ENCODE measurements at regions not wholly inside any gene's neighbourhood (a gene's known extent, or its start where the extent isn't known, plus 50 kb on each side); places are given as distances from the start of the nearest gene placed in this dataset.

- Histone ChIP-seq H4K20me1 (ENCODE audit: control insufficient read depth, insufficient read depth) (no peaks in the 10 kb centered on the region), H3K9ac (ENCODE audit: control insufficient read depth, insufficient read depth, low read length) (no peak overlapping the region), H3K4me1 (ENCODE audit: control insufficient read depth, insufficient read depth, low read length) (no peaks in the 10 kb centered on the region), H3K27ac (ENCODE audit: control insufficient read depth, insufficient read depth) (no peak overlapping the region), H3K36me3 (ENCODE audit: control insufficient read depth in 2 of 2, insufficient read depth in 2 of 2, low read length in 1 of 2) (no peaks in the 10 kb centered on the region), H3K27me3 (replicated peaks in 1 of 2; ENCODE audit: control insufficient read depth in 2 of 2, insufficient read depth in 2 of 2, low read length in 1 of 2) (no peaks in the 10 kb centered on the region), H3K4me3 (no peak overlapping the region), H3K79me2 (ENCODE audit: control insufficient read depth, insufficient read depth, low read length) (no peaks in the 10 kb centered on the region), H2AFZ (ENCODE audit: control insufficient read depth, low read depth, low read length) (no peak overlapping the region), H3K4me2 (ENCODE audit: control insufficient read depth, insufficient read depth) (no peak overlapping the region), H3K9me3 (replicated peaks; ENCODE audit: control insufficient read depth, insufficient read depth, low read length) (no peaks in the 10 kb centered on the region)
- ChIA-PET CTCF (no interaction called here), RAD21 (ENCODE audit: unreplicated experiment) (no interaction called here), POLR2A (no interaction called here), SMC1A (ENCODE audit: uncharacterized antibody, unreplicated experiment) (no interaction called here)
- FAIRE-seq (no peak), DNase-seq (ENCODE audit: low read depth, low spot score) (no peak), ATAC-seq (no peak)
- 41% methylated on average over 8 of the region's 8 CpGs for WGBS (ENCODE audit: insufficient coverage, insufficient replicate concordance, low lambda C conversion rate, missing lambda C conversion rate)
- in situ Hi-C loops (cut with MboI): no loop called here
- no TSS peak for BruUV-seq (replicated peaks)
- intact Hi-C loops (cut with micrococcal nuclease; ENCODE audit: unreplicated experiment): no loop called here
- TF ChIP-seq ZBED1 (IDR thresholded peaks at IDR 0.05; ENCODE audit: borderline replicate concordance): no peak
- no peak for TF ChIP-seq RUNX3 (IDR thresholded peaks at IDR 0.05; ENCODE audit: low read length)
- no peak for TF ChIP-seq EED (IDR thresholded peaks at IDR 0.05; ENCODE audit: low read depth)
- no peak for TF ChIP-seq SRF (IDR thresholded peaks at IDR 0.05; ENCODE audit: low read depth in 2 of 2, low read length in 2 of 2)
- no peak for TF ChIP-seq ZBTB40 (IDR thresholded peaks at IDR 0.05; ENCODE audit: borderline replicate concordance)
- TF ChIP-seq EZH2 (IDR thresholded peaks at IDR 0.05; ENCODE audit: borderline replicate concordance, control insufficient read depth, low read depth, low read length): no peak
- TF ChIP-seq ZNF592 (IDR thresholded peaks at IDR 0.05): no peak
- TF ChIP-seq ZNF217 (IDR thresholded peaks at IDR 0.05): no peak
- no peak for TF ChIP-seq ATF7 (IDR thresholded peaks at IDR 0.05; ENCODE audit: low read depth)
- TF ChIP-seq CUX1 (IDR thresholded peaks at IDR 0.05; ENCODE audit: insufficient replicate concordance, low read depth, low read length): no peak
- no peak for TF ChIP-seq HDGF (IDR thresholded peaks at IDR 0.05)
- no peak for TF ChIP-seq TCF12 (IDR thresholded peaks at IDR 0.05; ENCODE audit: low read depth, low read length)
- TF ChIP-seq POLR2AphosphoS2 (IDR thresholded peaks at IDR 0.05; ENCODE audit: low read depth, low read length): no peak
Observed at GRCh38 chr21:38938769-38939168, 133.0 kb downstream of the ETS2 start.

All from GM12878 (cell line).